NT2/D1 (cell line): ENCODE measurements at regions not wholly inside any gene's neighbourhood (a gene's known extent, or its start where the extent isn't known, plus 50 kb on each side); places are given as distances from the start of the nearest gene placed in this dataset.

Experiments
- SUZ12 ChIP-seq: IDR thresholded peaks from 2 replicates; pipeline ENCODE4 v1.6.1; 2011; ENCODE audit not compliant: insufficient read length, insufficient read depth; ENCODE audit errors: extremely low read depth
- YY1 ChIP-seq: IDR thresholded peaks from 2 replicates; pipeline ENCODE4 v1.6.1; 2011; ENCODE audit not compliant: insufficient read length, insufficient read depth
- ZNF274 ChIP-seq: IDR thresholded peaks from 2 replicates; pipeline ENCODE4 v1.6.1; 2011; ENCODE audit warnings: mild to moderate bottlenecking, low read depth, low read length

GRCh38 chr2:215528555-215528954 lies 92.7 kb upstream of the FN1 start:
- TF ChIP-seq ZNF274 (no peak), YY1 (no peak), SUZ12 (no peak)
